IMR-90 (cell line): ENCODE measurements at regions not wholly inside any gene's neighbourhood (a gene's known extent, or its start where the extent isn't known, plus 50 kb on each side); places are given as distances from the start of the nearest gene placed in this dataset.

Experiments
- BHLHE40 ChIP-seq: fragments of 150-350 bp; IDR thresholded peaks from 2 replicates; pipeline ENCODE4 v1.6.1; 2016; ENCODE audit warnings: mild to moderate bottlenecking, low read depth, low read length
- CEBPB ChIP-seq: IDR thresholded peaks from 2 replicates; pipeline ENCODE4 v1.6.1; 2012; ENCODE audit warnings: low read depth, low read length, improper control_type of control experiment
- MAZ ChIP-seq: IDR thresholded peaks from 2 replicates; pipeline ENCODE4 v1.6.1; 2012; ENCODE audit warnings: low read depth, mild to moderate bottlenecking, low read length, improper control_type of control experiment, moderate library complexity, borderline replicate concordance
- POLR2A ChIP-seq: IDR thresholded peaks from 2 replicates; pipeline ENCODE4 v1.6.1; 2012; ENCODE audit warnings: mild to moderate bottlenecking, low read depth, low read length
- RAD21 ChIP-seq: IDR thresholded peaks from 2 replicates; pipeline ENCODE4 v1.6.1; 2012; ENCODE audit warnings: low read length, improper control_type of control experiment
- RCOR1 ChIP-seq: IDR thresholded peaks from 2 replicates; pipeline ENCODE4 v1.6.1; 2012; ENCODE audit warnings: mild to moderate bottlenecking, low read length, improper control_type of control experiment; ENCODE audit not compliant: insufficient replicate concordance
- SMC3 ChIP-seq: fragments of 150-350 bp; IDR thresholded peaks from 2 replicates; pipeline ENCODE4 v1.6.1; 2016; ENCODE audit warnings: low read depth, mild to moderate bottlenecking, antibody characterized with exemption, low read length, moderate library complexity
- TF ChIP-seq, protein P1 (sequence below): conservative IDR thresholded peaks from 2 replicates; pipeline ENCODE4 v1.5.1; 2012; ENCODE audit warnings: mild to moderate bottlenecking, low read depth, low read length, improper control_type of control experiment
- TF ChIP-seq, protein P2 (sequence below): fragments of 150-350 bp; IDR thresholded peaks from 2 replicates; pipeline ENCODE4 v1.6.1; 2017; ENCODE audit warnings: mild to moderate bottlenecking, antibody characterized with exemption, low read length, low read depth
- TF ChIP-seq, protein P3 (sequence below): fragments of 150-350 bp; IDR thresholded peaks from 2 replicates; pipeline ENCODE4 v1.6.1; 2016; ENCODE audit warnings: low read depth, mild to moderate bottlenecking, low read length, moderate library complexity, borderline replicate concordance

DNA sequence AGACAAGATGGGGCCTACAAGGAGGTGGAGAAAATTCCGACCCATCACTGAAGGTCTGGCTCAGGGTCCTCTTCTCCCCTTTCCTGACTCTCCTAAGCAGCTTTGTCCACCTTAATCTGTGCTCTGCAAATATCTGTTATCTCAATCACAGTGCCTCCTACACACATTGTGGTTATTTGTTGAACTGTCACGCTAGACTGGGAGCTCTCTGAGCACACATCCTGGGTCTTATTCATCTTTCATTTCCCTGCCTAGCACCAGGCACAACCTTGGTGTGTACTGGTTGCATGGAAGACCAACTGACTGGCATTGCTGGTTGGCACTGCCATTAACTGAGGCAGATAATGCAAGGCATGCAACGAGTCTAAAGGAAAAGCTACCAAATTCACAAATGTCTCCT lies 122.9 kb upstream of the ST6GAL2 start:
- TF ChIP-seq, protein P1, sequence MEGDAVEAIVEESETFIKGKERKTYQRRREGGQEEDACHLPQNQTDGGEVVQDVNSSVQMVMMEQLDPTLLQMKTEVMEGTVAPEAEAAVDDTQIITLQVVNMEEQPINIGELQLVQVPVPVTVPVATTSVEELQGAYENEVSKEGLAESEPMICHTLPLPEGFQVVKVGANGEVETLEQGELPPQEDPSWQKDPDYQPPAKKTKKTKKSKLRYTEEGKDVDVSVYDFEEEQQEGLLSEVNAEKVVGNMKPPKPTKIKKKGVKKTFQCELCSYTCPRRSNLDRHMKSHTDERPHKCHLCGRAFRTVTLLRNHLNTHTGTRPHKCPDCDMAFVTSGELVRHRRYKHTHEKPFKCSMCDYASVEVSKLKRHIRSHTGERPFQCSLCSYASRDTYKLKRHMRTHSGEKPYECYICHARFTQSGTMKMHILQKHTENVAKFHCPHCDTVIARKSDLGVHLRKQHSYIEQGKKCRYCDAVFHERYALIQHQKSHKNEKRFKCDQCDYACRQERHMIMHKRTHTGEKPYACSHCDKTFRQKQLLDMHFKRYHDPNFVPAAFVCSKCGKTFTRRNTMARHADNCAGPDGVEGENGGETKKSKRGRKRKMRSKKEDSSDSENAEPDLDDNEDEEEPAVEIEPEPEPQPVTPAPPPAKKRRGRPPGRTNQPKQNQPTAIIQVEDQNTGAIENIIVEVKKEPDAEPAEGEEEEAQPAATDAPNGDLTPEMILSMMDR = no peak
- TF ChIP-seq POLR2A = no peak
- TF ChIP-seq RAD21 = no peak
- TF ChIP-seq, protein P2, sequence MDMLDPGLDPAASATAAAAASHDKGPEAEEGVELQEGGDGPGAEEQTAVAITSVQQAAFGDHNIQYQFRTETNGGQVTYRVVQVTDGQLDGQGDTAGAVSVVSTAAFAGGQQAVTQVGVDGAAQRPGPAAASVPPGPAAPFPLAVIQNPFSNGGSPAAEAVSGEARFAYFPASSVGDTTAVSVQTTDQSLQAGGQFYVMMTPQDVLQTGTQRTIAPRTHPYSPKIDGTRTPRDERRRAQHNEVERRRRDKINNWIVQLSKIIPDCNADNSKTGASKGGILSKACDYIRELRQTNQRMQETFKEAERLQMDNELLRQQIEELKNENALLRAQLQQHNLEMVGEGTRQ = no peak
- TF ChIP-seq RCOR1 = no peak
- no peak for TF ChIP-seq MAZ
- TF ChIP-seq, protein P3, sequence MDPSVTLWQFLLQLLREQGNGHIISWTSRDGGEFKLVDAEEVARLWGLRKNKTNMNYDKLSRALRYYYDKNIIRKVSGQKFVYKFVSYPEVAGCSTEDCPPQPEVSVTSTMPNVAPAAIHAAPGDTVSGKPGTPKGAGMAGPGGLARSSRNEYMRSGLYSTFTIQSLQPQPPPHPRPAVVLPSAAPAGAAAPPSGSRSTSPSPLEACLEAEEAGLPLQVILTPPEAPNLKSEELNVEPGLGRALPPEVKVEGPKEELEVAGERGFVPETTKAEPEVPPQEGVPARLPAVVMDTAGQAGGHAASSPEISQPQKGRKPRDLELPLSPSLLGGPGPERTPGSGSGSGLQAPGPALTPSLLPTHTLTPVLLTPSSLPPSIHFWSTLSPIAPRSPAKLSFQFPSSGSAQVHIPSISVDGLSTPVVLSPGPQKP = no peak
- no peak for TF ChIP-seq SMC3
- TF ChIP-seq CEBPB = no peak
- TF ChIP-seq BHLHE40 = no peak
